ENCODE measurements at regions not wholly inside any gene's neighbourhood (a gene's known extent, or its start where the extent isn't known, plus 50 kb on each side); places are given as distances from the start of the nearest gene placed in this dataset.

DNA sequence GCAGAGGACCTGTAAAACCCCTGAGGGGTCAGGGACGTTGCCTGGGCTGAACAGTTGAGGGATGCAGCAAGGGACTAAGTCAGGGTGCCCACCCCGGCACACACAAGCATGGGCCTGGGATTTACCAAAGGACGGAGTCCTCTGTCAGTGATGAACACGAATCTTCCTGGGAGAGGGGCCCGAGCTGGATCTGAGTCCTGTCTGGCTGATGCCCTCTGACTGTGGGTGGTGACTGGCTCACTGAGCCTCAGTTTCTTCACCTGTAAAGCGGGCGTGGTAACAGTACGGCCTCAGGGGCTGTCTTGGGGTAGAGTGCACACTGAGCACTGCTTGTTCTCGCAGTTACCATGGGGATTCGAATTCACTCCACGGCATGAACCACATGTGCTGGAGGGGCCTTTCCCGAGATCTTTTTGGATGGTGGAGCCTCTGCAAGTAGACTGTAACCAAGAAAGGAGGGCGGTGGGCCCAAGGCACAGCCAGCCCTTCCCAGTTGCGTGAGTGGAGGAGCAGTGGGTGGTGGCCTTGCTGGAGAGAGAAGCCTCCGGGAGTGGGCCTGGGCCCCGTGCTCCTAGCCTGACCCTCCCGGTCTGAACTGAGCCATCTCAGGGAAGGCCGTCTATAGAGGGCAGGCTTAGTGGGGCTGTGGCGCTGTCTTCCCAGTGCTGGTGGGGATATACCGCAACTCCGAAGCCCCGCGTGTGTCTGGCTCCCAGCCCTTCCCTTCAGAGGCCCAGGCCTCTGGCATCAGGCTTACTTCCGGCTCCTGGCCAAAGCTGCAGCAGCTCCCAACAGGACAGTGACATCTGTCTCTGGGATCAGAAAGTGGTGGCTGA, 130.8 kb upstream of the HS6ST1 start:
- Histone ChIP-seq H4K20me1 (ENCODE audit: control insufficient read depth, insufficient read depth, low read depth, low read length) (no peaks in the 10 kb centered on the region), H3K4me2 (ENCODE audit: low read length) (no peak overlapping the region), H3K4me1 (ENCODE audit: control insufficient read depth, low read length) (no peaks in the 10 kb centered on the region), H3K27me3 (ENCODE audit: control insufficient read depth, low read length) (no peaks in the 10 kb centered on the region), H3K79me2 (ENCODE audit: control insufficient read depth, low read length) (no peaks in the 10 kb centered on the region), H3K27ac (ENCODE audit: low read depth, low read length) (no peak overlapping the region), H3K4me3 (ENCODE audit: low read length) (no peak overlapping the region), H3K9me3 (ENCODE audit: control insufficient read depth, insufficient read depth, low read length) (no peaks in the 10 kb centered on the region), H3K36me3 (ENCODE audit: control insufficient read depth, low read length) (no peaks in the 10 kb centered on the region), H3F3A (ENCODE audit: control insufficient read depth, insufficient read depth) (no peaks in the 10 kb centered on the region), H3K9me2 (replicated peaks; ENCODE audit: control insufficient read depth, low read length) (no peaks in the 10 kb centered on the region)
- TF ChIP-seq, protein P1, sequence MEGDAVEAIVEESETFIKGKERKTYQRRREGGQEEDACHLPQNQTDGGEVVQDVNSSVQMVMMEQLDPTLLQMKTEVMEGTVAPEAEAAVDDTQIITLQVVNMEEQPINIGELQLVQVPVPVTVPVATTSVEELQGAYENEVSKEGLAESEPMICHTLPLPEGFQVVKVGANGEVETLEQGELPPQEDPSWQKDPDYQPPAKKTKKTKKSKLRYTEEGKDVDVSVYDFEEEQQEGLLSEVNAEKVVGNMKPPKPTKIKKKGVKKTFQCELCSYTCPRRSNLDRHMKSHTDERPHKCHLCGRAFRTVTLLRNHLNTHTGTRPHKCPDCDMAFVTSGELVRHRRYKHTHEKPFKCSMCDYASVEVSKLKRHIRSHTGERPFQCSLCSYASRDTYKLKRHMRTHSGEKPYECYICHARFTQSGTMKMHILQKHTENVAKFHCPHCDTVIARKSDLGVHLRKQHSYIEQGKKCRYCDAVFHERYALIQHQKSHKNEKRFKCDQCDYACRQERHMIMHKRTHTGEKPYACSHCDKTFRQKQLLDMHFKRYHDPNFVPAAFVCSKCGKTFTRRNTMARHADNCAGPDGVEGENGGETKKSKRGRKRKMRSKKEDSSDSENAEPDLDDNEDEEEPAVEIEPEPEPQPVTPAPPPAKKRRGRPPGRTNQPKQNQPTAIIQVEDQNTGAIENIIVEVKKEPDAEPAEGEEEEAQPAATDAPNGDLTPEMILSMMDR (IDR thresholded peaks at IDR 0.05; ENCODE audit: low read depth, low read length, poor library complexity, severe bottlenecking): no peak
- TF ChIP-seq EZH2phosphoT487 (IDR thresholded peaks at IDR 0.05; ENCODE audit: borderline replicate concordance, low read length): no peak

DNA sequence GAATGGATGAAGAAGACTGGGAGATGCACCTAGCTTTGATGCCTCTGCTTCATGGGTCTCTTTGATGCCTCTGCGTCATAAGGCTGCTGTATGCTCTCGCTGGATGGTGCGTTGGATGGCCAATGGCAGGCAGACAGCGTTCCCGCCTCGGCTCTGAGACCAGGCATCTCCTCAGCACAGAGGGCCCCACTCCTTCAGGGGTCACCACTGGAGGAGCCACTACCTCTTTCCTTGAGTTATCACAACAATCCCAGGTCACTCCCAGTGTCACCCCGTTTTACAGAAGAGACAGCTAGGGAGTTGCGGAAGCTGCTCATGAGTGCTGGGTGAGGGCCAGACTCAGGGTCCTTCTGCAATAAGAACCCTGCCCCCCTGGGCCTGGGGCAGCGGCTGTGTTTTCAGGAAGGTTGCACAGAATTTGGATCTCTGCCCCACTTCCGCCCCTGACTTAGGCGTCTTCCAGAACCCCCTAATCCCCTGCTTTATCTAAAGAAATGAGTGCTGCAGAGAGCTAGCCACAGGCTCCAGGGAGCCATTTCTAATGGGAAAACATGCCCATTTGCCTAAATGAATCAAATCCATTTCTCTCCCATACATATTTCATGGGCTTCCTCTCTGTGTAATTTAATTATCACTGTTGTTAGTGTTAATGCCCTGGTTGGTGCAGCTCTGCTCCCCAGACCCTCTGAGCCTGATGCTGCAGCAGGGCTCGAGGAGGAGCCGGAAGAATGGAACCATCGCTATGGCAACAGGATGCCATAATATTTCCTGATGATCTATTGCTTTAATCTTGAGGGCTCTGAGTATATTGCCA, 131.8 kb upstream of the HS6ST1 start:
- Histone ChIP-seq H4K20me1 (ENCODE audit: control insufficient read depth, insufficient read depth, low read depth, low read length) (no peaks in the 10 kb centered on the region), H3K27me3 (ENCODE audit: control insufficient read depth, low read length) (no peaks in the 10 kb centered on the region), H3K4me1 (ENCODE audit: control insufficient read depth, low read length) (no peaks in the 10 kb centered on the region), H3K36me3 (ENCODE audit: control insufficient read depth, low read length) (no peaks in the 10 kb centered on the region), H3K79me2 (ENCODE audit: control insufficient read depth, low read length) (no peaks in the 10 kb centered on the region), H3K4me2 (ENCODE audit: low read length) (no peak overlapping the region), H3K9me2 (replicated peaks; ENCODE audit: control insufficient read depth, low read length) (no peaks in the 10 kb centered on the region), H3K27ac (ENCODE audit: low read depth, low read length) (no peak overlapping the region), H3K9me3 (ENCODE audit: control insufficient read depth, insufficient read depth, low read length) (no peaks in the 10 kb centered on the region), H3F3A (ENCODE audit: control insufficient read depth, insufficient read depth) (no peaks in the 10 kb centered on the region), H3K4me3 (ENCODE audit: low read length) (no peak overlapping the region)
- no peak for TF ChIP-seq EZH2phosphoT487 (IDR thresholded peaks at IDR 0.05; ENCODE audit: borderline replicate concordance, low read length)
- TF ChIP-seq, protein P1 (IDR thresholded peaks at IDR 0.05; ENCODE audit: low read depth, low read length, poor library complexity, severe bottlenecking): no peak

DNA sequence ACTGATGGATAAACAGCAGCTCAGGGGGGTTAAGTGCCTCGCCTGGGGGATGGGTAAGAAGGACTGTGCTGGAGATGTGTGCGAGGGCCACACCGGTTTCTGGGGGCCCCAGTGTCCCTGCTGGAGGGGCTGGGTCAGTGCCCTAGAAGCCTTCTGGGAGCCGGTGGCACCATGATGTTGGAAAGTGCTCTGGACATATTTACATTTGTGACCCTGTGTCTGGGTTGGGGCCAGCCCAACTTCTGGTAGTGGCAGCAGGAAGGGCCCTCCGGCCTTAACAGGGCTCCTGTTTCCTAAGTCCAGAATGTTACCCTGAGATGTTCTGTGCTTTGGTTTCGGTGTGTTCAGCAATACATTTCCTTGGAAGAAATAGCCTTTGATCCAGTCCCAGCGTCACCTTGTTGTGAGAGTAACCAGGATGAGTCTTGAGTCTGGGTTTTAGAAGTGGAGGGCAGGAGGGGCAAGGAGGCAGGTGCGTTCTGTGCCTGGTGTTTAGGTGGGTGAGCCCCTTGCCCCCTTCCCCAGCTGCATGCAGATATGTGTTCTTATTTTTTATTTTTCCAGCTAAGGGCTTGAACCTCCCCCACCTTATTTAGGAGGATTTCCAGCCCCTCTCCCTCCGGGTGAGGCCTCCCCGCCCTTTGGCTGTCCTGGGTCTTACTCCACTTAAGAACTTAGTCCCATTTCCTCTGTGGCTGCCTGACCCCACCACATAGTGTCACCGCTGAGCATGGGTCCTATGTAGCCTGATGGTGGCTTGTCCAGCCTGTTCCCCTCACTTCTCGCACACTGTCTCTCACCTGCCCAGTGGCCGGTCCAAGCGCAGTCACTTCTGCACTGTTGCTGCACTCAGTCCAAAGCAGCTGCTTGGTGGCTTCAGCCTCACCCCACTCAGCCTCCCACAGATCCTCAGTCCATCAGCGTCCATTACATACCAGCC, 132.7 kb upstream of the HS6ST1 start:
- Histone ChIP-seq H3K79me2 (ENCODE audit: control insufficient read depth, low read length) (no peaks in the 10 kb centered on the region), H3K4me1 (ENCODE audit: control insufficient read depth, low read length) (no peaks in the 10 kb centered on the region), H3K9me2 (replicated peaks; ENCODE audit: control insufficient read depth, low read length) (no peaks in the 10 kb centered on the region), H3K27ac (ENCODE audit: low read depth, low read length) (no peak overlapping the region), H3F3A (ENCODE audit: control insufficient read depth, insufficient read depth) (no peaks in the 10 kb centered on the region), H3K4me3 (ENCODE audit: low read length) (no peak overlapping the region), H4K20me1 (ENCODE audit: control insufficient read depth, insufficient read depth, low read depth, low read length) (no peaks in the 10 kb centered on the region), H3K4me2 (ENCODE audit: low read length) (no peak overlapping the region), H3K27me3 (ENCODE audit: control insufficient read depth, low read length) (no peaks in the 10 kb centered on the region), H3K9me3 (ENCODE audit: control insufficient read depth, insufficient read depth, low read length) (no peaks in the 10 kb centered on the region), H3K36me3 (ENCODE audit: control insufficient read depth, low read length) (no peaks in the 10 kb centered on the region)
- no peak for TF ChIP-seq EZH2phosphoT487 (IDR thresholded peaks at IDR 0.05; ENCODE audit: borderline replicate concordance, low read length)
- TF ChIP-seq, protein P1 (IDR thresholded peaks at IDR 0.05; ENCODE audit: low read depth, low read length, poor library complexity, severe bottlenecking): no peak

All from DOHH2 (cell line).